ENCODE measurements at regions not wholly inside any gene's neighbourhood (a gene's known extent, or its start where the extent isn't known, plus 50 kb on each side); places are given as distances from the start of the nearest gene placed in this dataset.
"Not testable (repeated sequence)": the region's sequence is repeated elsewhere in the genome, so short reads cannot be mapped to it uniquely, and the experiment has no call there.

DNA sequence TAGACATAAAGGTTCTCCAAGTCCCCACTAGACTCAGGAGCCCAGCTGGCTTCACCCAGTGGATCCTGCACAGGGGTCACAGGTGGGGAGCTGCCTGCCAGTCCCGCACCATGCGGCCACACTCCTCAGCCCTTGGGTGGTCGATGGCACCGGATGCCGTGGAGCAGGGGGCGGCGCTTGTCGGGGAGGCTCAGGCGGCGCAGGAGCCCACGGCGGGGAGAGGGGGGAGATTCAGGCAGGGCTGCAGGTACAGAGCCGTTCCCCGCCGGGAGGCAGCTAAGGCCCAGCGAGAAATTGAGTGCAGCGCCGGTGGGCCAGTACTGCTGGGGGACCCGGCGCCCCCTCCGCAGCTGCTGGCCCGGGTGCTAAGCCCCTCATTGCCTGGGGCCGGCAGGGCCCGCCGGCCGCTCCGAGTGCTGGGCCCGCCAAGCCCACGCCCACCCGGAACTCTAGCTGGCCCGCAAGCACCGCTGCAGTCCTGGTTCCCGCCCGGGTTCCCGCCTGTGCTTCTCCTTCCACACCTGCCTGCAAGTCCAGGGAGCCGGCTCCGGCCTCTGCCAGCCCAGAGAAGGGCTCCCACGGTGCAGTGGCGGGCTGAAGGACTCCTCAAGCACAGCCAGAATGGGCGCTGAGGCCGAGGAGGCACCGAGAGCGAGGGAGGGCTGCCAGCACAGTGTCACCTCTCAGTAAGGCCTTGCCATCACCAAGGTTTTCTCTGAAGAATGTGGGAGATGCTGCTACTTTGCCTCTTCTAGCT is 58.4 kb upstream of the PPP1R12A start:
- intact Hi-C loops (cut with DNase I), result no loop called here
- peak in 1 of 10 donors; percentile 73 for DNase-seq

DNA sequence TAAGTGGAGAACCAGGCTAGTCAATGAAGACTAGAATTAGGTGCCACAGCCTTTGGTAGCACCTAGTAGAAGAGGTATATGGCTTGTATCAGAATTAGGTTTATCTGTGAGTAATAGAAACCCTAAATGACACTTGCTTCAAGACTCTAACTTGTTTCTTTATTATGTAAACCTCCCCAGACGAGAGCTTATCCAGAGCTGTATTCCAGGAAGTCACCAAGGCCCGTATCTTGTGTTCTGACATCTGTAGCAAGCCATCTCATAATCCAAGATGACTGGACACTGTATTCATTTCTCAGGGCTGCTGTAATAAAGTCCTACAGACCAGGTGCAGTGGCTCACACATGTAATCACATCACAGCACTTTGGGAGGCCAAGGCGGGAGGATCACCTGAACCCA is 56.7 kb upstream of the PPP1R12A start:
- intact Hi-C loops (cut with DNase I), result no loop called here

DNA sequence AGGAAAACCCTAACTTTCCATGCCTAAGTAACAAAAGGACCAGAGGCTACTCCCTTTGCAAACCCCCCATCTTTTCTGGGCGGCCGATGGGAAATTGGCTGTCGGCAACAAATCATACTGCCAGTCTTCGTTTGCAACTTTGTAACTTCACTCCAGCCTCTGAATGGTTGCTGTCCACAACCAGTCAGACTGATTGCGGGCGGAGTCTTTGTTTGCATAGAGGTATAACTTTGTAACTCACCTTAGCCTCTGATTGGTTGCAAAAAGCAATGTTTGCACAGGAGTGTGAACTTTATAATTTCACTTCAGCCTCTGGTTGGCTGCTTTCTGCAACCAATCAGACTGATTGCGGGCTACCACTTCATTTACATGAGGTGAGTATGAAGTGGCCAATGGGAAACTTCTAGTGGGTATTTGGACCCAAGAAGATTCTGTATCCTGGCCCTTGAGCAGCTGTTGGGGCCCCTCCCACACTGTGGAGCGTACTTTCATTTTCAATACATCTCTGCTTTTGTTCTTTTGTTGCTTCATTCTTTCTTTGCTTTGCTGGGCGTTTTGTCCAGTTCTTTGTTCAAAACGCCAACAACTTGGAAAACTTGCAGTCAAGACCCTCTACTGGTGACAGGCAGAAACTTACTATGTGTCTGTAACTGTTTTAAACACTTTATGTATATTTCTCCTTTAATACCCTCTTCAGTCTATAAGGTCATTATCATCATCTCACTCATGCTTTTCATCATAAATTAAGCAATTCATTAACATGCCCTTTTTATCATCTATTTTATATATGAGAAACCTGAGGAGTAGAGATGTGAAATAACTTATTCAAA is 55.8 kb upstream of the PPP1R12A start:
- intact Hi-C loops (cut with DNase I); DNase-seq: not testable (repeated sequence)

More for the DNA sequence above, 56.7 kb upstream of the PPP1R12A start:
- no peak for DNase-seq

DNA sequence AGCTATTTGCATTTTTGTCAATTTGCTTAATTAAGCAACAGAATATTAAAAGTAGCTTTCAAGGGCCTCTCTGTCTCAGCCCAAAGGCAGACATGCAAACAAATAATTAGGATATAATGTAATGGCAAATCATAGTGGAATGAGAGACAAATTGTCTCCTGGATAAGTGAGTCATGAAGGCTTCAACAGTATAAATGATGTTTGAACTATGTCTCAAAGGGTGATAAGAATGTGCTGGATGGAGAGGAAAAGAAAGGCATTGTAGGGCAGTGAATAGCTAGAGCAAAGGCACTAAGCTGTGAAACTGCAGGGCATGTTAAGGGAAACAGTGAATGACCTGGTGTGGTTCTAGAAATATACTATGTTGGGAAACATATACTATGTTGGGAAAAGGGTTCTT is 53.5 kb upstream of the PPP1R12A start:
- no peak for DNase-seq
- intact Hi-C loops (cut with DNase I), result no loop called here

DNA sequence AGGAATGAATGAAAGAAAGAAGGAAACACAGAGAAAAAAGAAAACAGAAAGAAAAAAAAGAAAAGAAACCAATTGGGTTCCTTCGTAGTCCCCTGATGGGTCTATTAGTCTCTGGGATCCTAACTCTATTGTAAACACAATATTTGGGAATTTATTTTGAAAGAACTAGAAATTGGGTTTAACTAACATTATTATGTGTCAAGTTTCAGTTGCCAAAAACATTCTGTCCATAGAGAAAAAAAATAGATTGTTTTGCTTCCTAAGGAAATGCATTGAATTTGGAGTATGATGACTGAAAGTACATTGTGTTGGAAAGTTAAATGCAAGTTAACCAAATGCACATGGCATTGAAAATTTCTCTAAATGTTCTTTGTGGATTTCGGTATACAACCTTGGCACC is 52.8 kb upstream of the PPP1R12A start:
- DNase-seq, result no peak
- intact Hi-C loops (cut with DNase I), result no loop called here

Measured in posterior cingulate gyrus (tissue), 11 donors.